ENCODE measurements at regions not wholly inside any gene's neighbourhood (a gene's known extent, or its start where the extent isn't known, plus 50 kb on each side); places are given as distances from the start of the nearest gene placed in this dataset.
"Not testable (repeated sequence)": the region's sequence is repeated elsewhere in the genome, so short reads cannot be mapped to it uniquely, and the experiment has no call there.

- DNase-seq: no peak
Observed at GRCh38 chr13:104586051-104586746, 1520.0 kb upstream of the SLC10A2 start.

GRCh38 chr13:104584481-104584880, 1518.3 kb upstream of the SLC10A2 start:
- DNase-seq: no peak

- DNase-seq: no peak
Observed at GRCh38 chr13:104580931-104581330, 1514.7 kb upstream of the SLC10A2 start.

- no peak for DNase-seq
Observed at GRCh38 chr13:104577071-104577815, 1511.0 kb upstream of the SLC10A2 start.

GRCh38 chr13:104571893-104572229, 1505.6 kb upstream of the SLC10A2 start:
- no peak for DNase-seq

- DNase-seq: peak; percentile 73 to 91 (median 79)
Observed at GRCh38 chr13:104571161-104571892, 1505.1 kb upstream of the SLC10A2 start.

GRCh38 chr13:104567114-104567513, 1500.9 kb upstream of the SLC10A2 start:
- no peak for DNase-seq

GRCh38 chr13:104565888-104566287, 1499.7 kb upstream of the SLC10A2 start:
- no peak for DNase-seq

- no peak for DNase-seq
Observed at GRCh38 chr13:104553896-104554295, 1487.7 kb upstream of the SLC10A2 start.

- no peak for DNase-seq
Observed at GRCh38 chr13:104553186-104553585, 1487.0 kb upstream of the SLC10A2 start.

- no peak for DNase-seq
Observed at GRCh38 chr13:104534847-104535246, 1468.6 kb upstream of the SLC10A2 start.

GRCh38 chr13:104532132-104532531, 1465.9 kb upstream of the SLC10A2 start:
- DNase-seq: no peak

GRCh38 chr13:104530741-104531140, 1464.5 kb upstream of the SLC10A2 start:
- DNase-seq: no peak

GRCh38 chr13:104526561-104526960, 1460.3 kb upstream of the SLC10A2 start:
- DNase-seq: no peak

- no peak for DNase-seq
Observed at GRCh38 chr13:104525467-104525866, 1459.2 kb upstream of the SLC10A2 start.

- no peak for DNase-seq
Observed at GRCh38 chr13:104522235-104523072, 1456.2 kb upstream of the SLC10A2 start.

GRCh38 chr13:104510422-104510821, 1444.2 kb upstream of the SLC10A2 start:
- DNase-seq: no peak

- DNase-seq: not testable (repeated sequence)
Observed at GRCh38 chr13:104493502-104493901, 1427.3 kb upstream of the SLC10A2 start.

- DNase-seq: no peak
Observed at GRCh38 chr13:104491916-104492315, 1425.7 kb upstream of the SLC10A2 start.

- DNase-seq: no peak
Observed at GRCh38 chr13:104487006-104487405, 1420.8 kb upstream of the SLC10A2 start.

- DNase-seq: no peak
Observed at GRCh38 chr13:104485571-104485970, 1419.4 kb upstream of the SLC10A2 start.

- DNase-seq: no peak
Observed at GRCh38 chr13:104483631-104484030, 1417.4 kb upstream of the SLC10A2 start.

- DNase-seq: no peak
Observed at GRCh38 chr13:104477261-104477660, 1411.0 kb upstream of the SLC10A2 start.

All from NCI-H1417 (cell line).